Neural crest cell (in vitro differentiated cells): ENCODE measurements at regions not wholly inside any gene's neighbourhood (a gene's known extent, or its start where the extent isn't known, plus 50 kb on each side); places are given as distances from the start of the nearest gene placed in this dataset.

Experiments used
- DNase-seq: peaks from one replicate; pipeline ENCODE4 v3.0.0; 2021; ENCODE audit warnings: low read depth, mixed read lengths, low spot score
- H3K27ac Mint-ChIP-seq: one replicate; pipeline ENCODE4 v1.8.0; 2021; ENCODE audit warnings: mild to moderate bottlenecking, mixed read lengths; ENCODE audit not compliant: unreplicated experiment
- H3K27me3 Mint-ChIP-seq: 2 replicates; pipeline ENCODE4 v1.8.0; 2021; ENCODE audit warnings: low read depth, mild to moderate bottlenecking, mixed read lengths
- H3K36me3 Mint-ChIP-seq: 2 replicates; pipeline ENCODE4 v1.8.0; 2021; ENCODE audit warnings: low read depth, mild to moderate bottlenecking, mixed read lengths
- H3K4me1 Mint-ChIP-seq: 2 replicates; pipeline ENCODE4 v1.8.0; 2021; ENCODE audit warnings: mixed read lengths
- H3K4me3 Mint-ChIP-seq: one replicate; pipeline ENCODE4 v1.8.0; 2021; ENCODE audit warnings: mild to moderate bottlenecking, mixed read lengths
- H3K9me3 Mint-ChIP-seq: 2 replicates; pipeline ENCODE4 v1.8.0; 2021; ENCODE audit warnings: mixed read lengths
- TF ChIP-seq, protein P1 (sequence below): fragments of 200-600 bp; sonication (generic); conservative IDR thresholded peaks from 2 replicates; pipeline ENCODE4 v1.5.0; 2021; ENCODE audit warnings: antibody characterized with exemption, mild to moderate bottlenecking

DNA sequence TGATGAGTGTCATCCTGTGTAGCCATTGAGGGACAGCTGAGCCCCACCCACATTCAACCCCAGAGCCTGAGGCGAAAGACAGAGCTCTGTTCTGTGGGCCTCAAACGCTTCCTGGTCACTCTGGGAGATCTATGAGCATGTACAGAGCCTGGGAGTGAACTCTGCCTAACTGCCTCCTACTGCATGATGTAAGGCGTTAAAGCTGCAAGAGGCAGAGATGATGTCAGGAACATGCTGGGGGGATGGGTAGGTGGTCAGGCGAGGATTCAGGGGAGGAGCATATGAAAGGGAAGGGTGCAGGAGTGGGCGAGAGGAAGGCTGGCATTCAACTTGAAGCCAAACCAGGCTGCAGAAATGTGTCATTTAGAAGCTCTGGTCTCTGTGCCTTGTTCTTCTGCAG is 181.0 kb downstream of the TFCP2L1 start:
- TF ChIP-seq, protein P1, sequence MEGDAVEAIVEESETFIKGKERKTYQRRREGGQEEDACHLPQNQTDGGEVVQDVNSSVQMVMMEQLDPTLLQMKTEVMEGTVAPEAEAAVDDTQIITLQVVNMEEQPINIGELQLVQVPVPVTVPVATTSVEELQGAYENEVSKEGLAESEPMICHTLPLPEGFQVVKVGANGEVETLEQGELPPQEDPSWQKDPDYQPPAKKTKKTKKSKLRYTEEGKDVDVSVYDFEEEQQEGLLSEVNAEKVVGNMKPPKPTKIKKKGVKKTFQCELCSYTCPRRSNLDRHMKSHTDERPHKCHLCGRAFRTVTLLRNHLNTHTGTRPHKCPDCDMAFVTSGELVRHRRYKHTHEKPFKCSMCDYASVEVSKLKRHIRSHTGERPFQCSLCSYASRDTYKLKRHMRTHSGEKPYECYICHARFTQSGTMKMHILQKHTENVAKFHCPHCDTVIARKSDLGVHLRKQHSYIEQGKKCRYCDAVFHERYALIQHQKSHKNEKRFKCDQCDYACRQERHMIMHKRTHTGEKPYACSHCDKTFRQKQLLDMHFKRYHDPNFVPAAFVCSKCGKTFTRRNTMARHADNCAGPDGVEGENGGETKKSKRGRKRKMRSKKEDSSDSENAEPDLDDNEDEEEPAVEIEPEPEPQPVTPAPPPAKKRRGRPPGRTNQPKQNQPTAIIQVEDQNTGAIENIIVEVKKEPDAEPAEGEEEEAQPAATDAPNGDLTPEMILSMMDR = no peak
- Mint-ChIP-seq H3K27me3 (peaks cover 7% of the 10 kb centered on the region), H3K4me3 (no peak overlapping the region), H3K4me1 (peaks cover 9% of the 10 kb centered on the region), H3K9me3 (no peaks in the 10 kb centered on the region), H3K36me3 (no peaks in the 10 kb centered on the region), H3K27ac (peak overlapping the region; percentile 12)
- no peak for DNase-seq

DNA sequence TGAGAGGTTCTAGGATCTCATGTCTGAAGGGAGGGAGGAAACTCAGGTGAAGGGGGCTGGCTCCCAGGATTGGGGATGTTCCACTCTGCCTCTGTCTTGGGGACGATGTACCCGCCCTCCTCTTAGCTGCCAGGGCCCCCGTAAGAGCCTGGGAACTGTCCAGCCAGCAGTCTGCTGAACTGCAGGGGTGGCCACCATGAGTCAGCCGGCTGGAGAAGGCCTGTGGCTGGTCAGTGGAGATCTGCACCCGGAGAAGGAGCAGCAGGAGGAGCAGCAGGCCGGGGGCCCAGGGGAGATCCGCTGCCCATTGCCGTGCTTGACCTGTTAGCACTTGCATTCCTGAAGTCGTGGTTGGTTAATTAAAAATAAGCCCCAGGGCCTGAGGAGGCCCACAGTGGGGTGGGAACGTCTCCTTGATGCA is 180.3 kb downstream of the TFCP2L1 start:
- Mint-ChIP-seq H3K4me3 (no peak overlapping the region), H3K27me3 (peaks cover 7% of the 10 kb centered on the region), H3K9me3 (no peaks in the 10 kb centered on the region), H3K4me1 (peaks cover 9% of the 10 kb centered on the region), H3K27ac (no peak overlapping the region), H3K36me3 (no peaks in the 10 kb centered on the region)
- TF ChIP-seq, protein P1 = no peak
- no peak for DNase-seq

DNA sequence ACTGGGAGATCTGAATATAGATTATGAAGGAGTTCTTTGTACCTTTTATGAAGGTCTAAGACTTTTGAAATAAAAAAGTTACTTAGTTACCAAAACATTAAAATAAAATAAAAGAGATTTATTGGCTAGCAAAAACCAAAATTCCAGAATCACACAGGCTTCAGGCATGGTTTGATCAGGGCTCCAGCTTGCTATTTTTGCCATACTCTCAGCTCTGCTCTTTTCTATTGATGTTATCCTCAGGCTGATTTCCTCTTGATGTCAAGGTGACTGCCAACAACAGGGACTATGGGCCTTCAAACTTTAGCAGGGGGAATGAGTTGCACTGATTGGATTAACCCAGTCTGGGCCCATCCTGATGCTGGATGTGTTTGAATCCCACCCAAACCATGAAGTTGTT is 174.1 kb downstream of the TFCP2L1 start:
- peaks cover 21% of the 10 kb centered on the region for H3K9me3 Mint-ChIP-seq
- H3K27me3 Mint-ChIP-seq = no peaks in the 10 kb centered on the region
- H3K4me3 Mint-ChIP-seq = no peak overlapping the region
- H3K27ac Mint-ChIP-seq = no peak overlapping the region
- H3K36me3 Mint-ChIP-seq = no peaks in the 10 kb centered on the region
- no peak for DNase-seq
- no peaks in the 10 kb centered on the region for H3K4me1 Mint-ChIP-seq
- TF ChIP-seq, protein P1 = no peak

DNA sequence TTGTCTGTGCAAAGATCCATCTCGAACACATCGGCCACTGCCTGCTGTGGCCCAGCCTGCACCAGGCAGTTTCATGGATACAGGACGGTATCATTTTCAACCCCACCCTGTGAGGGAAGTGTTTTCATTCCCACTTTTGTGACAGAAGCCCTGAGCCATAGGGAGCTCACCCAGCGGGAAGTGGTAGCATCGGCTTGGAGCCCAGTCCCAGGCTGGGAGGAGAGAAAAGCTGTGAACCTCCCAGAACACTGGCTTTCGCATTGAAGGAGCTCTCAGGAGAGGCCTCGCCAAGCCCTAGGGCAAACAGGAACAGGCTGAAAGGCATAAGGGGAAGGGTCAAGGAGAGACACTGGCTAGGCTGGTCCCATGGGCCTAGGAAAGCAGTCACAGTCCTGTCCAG is 166.1 kb downstream of the TFCP2L1 start:
- Mint-ChIP-seq H3K4me3 (no peak overlapping the region), H3K9me3 (no peaks in the 10 kb centered on the region), H3K27me3 (no peaks in the 10 kb centered on the region), H3K27ac (no peak overlapping the region), H3K36me3 (no peaks in the 10 kb centered on the region), H3K4me1 (no peaks in the 10 kb centered on the region)
- no peak for DNase-seq
- TF ChIP-seq, protein P1 = no peak

DNA sequence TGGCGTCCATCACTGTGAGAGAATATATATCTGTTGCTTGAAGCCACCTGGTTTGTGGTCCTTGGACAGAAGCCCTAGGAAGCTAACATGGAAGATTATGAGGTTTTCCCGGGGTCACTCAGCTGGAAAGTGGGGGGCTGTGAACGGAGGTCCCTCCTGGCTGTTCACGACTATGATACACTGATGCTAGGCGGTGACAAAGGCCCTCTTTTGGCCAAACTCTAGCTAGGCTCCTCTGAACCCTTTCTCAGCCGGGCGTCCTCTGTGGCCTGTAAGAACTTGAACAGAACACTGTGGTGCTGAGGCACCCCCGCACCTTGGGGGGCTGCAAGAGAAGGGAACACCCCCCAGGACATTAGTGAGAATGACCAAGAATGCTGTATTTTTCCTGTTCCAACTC is 164.6 kb downstream of the TFCP2L1 start:
- Mint-ChIP-seq H3K27me3 (no peaks in the 10 kb centered on the region), H3K4me3 (no peak overlapping the region), H3K36me3 (no peaks in the 10 kb centered on the region)

More for the DNA sequence above, 164.6 kb downstream of the TFCP2L1 start:
- H3K27ac Mint-ChIP-seq = no peak overlapping the region
- no peaks in the 10 kb centered on the region for H3K9me3 Mint-ChIP-seq
- no peaks in the 10 kb centered on the region for H3K4me1 Mint-ChIP-seq
- no peak for DNase-seq
- TF ChIP-seq, protein P1 = no peak
